HL-60 (cell line): ENCODE measurements at regions not wholly inside any gene's neighbourhood (a gene's known extent, or its start where the extent isn't known, plus 50 kb on each side); places are given as distances from the start of the nearest gene placed in this dataset.

Source experiments
- DNase-seq, 2 experiments: peaks; one replicate each; pipeline ENCODE4 v3.0.0-alpha.2; 2010 to 2020; ENCODE audit warnings: low read depth in 1 of 2, low spot score in 1 of 2
- H3K27ac ChIP-seq: fragments of 250-450 bp; sonication (Bioruptor Pico); replicated peaks from 2 replicates; pipeline ENCODE4 v1.5.1; 2020; ENCODE audit warnings: mild to moderate bottlenecking, moderate library complexity
- H3K27me3 ChIP-seq: fragments of 250-450 bp; sonication (Bioruptor Pico); 2 replicates; pipeline ENCODE4 v1.5.1; 2021; ENCODE audit warnings: mild to moderate bottlenecking, moderate library complexity; ENCODE audit not compliant: insufficient read depth, poor library complexity, severe bottlenecking
- H3K4me3 ChIP-seq: replicated peaks from 2 replicates; pipeline ENCODE4 v1.5.1; 2011; ENCODE audit warnings: mild to moderate bottlenecking, control low read depth, low read length; ENCODE audit not compliant: insufficient read depth
- GABPA ChIP-seq: IDR thresholded peaks from 2 replicates; pipeline ENCODE4 v1.6.1; 2012; ENCODE audit warnings: low read depth
- POLR2AphosphoS5 ChIP-seq: IDR thresholded peaks from 2 replicates; pipeline ENCODE4 v1.6.1; 2012; ENCODE audit warnings: low read depth
- SPI1 ChIP-seq: IDR thresholded peaks from 2 replicates; pipeline ENCODE4 v1.6.1; 2012; ENCODE audit warnings: low read depth, mild to moderate bottlenecking, borderline replicate concordance
- TF ChIP-seq, protein P1 (sequence below): IDR thresholded peaks from one replicate; pipeline ENCODE4 v1.5.1; 2011; ENCODE audit warnings: low read length, control low read depth, inconsistent platforms; ENCODE audit not compliant: insufficient read depth
- TF ChIP-seq, protein P2 (sequence below): IDR thresholded peaks from 2 replicates; pipeline ENCODE4 v1.6.1; 2012; ENCODE audit warnings: low read depth; ENCODE audit not compliant: insufficient replicate concordance

DNA sequence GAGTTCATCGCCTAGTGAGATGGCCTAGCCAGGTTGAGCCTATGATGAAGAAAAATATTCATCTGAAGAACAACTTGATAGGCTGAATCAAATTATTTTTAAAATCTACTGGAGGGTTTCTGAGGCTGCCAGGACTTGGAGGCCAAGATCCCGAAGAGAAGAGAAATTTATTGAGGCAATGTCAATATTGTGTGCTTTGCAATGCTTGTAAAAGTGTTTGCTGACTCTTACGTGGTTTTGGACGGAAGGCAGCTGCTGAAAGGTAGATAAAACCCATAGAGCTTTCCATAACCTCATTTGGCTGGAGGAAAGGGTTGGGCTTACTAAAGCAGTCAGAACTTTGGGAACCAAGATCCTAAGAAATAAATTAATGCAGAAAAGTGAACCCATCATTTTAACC, 361.0 kb upstream of the IL12A start:
- Histone ChIP-seq H3K27me3 (no peaks in the 10 kb centered on the region), H3K4me3 (no peak overlapping the region), H3K27ac (no peak overlapping the region)
- no peak for DNase-seq
- TF ChIP-seq SPI1 (no peak), GABPA (no peak), POLR2AphosphoS5 (no peak)
- TF ChIP-seq, protein P1, sequence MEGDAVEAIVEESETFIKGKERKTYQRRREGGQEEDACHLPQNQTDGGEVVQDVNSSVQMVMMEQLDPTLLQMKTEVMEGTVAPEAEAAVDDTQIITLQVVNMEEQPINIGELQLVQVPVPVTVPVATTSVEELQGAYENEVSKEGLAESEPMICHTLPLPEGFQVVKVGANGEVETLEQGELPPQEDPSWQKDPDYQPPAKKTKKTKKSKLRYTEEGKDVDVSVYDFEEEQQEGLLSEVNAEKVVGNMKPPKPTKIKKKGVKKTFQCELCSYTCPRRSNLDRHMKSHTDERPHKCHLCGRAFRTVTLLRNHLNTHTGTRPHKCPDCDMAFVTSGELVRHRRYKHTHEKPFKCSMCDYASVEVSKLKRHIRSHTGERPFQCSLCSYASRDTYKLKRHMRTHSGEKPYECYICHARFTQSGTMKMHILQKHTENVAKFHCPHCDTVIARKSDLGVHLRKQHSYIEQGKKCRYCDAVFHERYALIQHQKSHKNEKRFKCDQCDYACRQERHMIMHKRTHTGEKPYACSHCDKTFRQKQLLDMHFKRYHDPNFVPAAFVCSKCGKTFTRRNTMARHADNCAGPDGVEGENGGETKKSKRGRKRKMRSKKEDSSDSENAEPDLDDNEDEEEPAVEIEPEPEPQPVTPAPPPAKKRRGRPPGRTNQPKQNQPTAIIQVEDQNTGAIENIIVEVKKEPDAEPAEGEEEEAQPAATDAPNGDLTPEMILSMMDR: no peak
- TF ChIP-seq, protein P2, sequence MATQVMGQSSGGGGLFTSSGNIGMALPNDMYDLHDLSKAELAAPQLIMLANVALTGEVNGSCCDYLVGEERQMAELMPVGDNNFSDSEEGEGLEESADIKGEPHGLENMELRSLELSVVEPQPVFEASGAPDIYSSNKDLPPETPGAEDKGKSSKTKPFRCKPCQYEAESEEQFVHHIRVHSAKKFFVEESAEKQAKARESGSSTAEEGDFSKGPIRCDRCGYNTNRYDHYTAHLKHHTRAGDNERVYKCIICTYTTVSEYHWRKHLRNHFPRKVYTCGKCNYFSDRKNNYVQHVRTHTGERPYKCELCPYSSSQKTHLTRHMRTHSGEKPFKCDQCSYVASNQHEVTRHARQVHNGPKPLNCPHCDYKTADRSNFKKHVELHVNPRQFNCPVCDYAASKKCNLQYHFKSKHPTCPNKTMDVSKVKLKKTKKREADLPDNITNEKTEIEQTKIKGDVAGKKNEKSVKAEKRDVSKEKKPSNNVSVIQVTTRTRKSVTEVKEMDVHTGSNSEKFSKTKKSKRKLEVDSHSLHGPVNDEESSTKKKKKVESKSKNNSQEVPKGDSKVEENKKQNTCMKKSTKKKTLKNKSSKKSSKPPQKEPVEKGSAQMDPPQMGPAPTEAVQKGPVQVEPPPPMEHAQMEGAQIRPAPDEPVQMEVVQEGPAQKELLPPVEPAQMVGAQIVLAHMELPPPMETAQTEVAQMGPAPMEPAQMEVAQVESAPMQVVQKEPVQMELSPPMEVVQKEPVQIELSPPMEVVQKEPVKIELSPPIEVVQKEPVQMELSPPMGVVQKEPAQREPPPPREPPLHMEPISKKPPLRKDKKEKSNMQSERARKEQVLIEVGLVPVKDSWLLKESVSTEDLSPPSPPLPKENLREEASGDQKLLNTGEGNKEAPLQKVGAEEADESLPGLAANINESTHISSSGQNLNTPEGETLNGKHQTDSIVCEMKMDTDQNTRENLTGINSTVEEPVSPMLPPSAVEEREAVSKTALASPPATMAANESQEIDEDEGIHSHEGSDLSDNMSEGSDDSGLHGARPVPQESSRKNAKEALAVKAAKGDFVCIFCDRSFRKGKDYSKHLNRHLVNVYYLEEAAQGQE: no peak

- H3K4me3 ChIP-seq: no peak overlapping the region
- TF ChIP-seq POLR2AphosphoS5: no peak
- TF ChIP-seq SPI1: no peak
- TF ChIP-seq, protein P1: no peak
- TF ChIP-seq, protein P2: no peak
- TF ChIP-seq GABPA: no peak
- DNase-seq: no peak
- H3K27me3 ChIP-seq: no peaks in the 10 kb centered on the region
- H3K27ac ChIP-seq: no peak overlapping the region
Measured at GRCh38 chr3:159629329-159630084, 359.1 kb upstream of the IL12A start.

DNA sequence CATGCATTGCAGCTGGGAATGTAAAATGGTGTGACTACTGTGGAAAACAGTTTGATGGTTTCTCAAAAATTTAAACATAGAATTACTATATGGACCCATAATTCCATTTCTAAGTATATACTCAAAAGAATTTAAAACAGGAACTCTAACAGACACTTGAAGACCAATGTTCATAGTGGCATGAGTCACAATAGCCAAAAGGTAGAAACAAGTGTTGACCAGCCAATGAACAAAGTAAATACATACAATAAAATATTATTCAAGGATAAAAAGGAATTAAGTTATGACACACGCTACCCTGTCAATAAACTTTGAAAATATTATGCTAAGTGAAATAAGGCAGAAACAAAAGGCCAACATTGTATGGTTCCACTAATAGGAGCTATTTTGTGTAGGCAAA, 357.4 kb upstream of the IL12A start:
- H3K27ac ChIP-seq: no peak overlapping the region
- TF ChIP-seq, protein P2: no peak
- TF ChIP-seq SPI1 (no peak), GABPA (no peak), POLR2AphosphoS5 (no peak)
- TF ChIP-seq, protein P1: no peak
- H3K4me3 ChIP-seq: no peak overlapping the region

More for the DNA sequence above, 357.4 kb upstream of the IL12A start:
- no peaks in the 10 kb centered on the region for H3K27me3 ChIP-seq
- no peak for DNase-seq
